Endothelial cell of umbilical vein (primary cell): ENCODE measurements at regions not wholly inside any gene's neighbourhood (a gene's known extent, or its start where the extent isn't known, plus 50 kb on each side); places are given as distances from the start of the nearest gene placed in this dataset.

ENCODE experiments used
- BruUV-seq: library from RNA; stranded (reverse); fragments of 400-500 nt; replicated peaks from 2 replicates; lab custom pipeline; 2021; lab: Mats Ljungman, UMichigan
- CTCF ChIA-PET: fragments of 300-600, 350-600 bp; sonication (Branson Sonifier 250); formaldehyde crosslinking; loops from one replicate; lab custom pipeline; 2021; ENCODE audit warnings: antibody characterized with exemption, inconsistent platforms; lab: Charles Lee
- POLR2A ChIA-PET: fragments of 300-600, 350-600 bp; sonication (Branson Sonifier 250); formaldehyde crosslinking; loops from one replicate; lab custom pipeline; 2021; ENCODE audit warnings: antibody characterized with exemption, inconsistent platforms; lab: Charles Lee
- DNase-seq: peaks from one replicate; pipeline ENCODE4 v3.0.0-alpha.2; 2011; ENCODE audit warnings: low read depth, low spot score
- FAIRE-seq: peaks from 2 replicates; lab custom pipeline; 2011; peaks lifted over from hg19 to GRCh38; lab: Jason Lieb, UNC
- H2AFZ ChIP-seq: 2 replicates; pipeline ENCODE4 v1.6.0; 2012; ENCODE audit warnings: low read depth, low read length, control low read depth, inconsistent platforms
- H3K27ac ChIP-seq: 2 replicates; pipeline ENCODE4 v1.5.1; 2011; ENCODE audit warnings: low read depth, mild to moderate bottlenecking, control low read depth, low read length, moderate library complexity; ENCODE audit not compliant: insufficient read depth
- H3K27me3 ChIP-seq, 2 experiments: 2 replicates each; pipeline versions ENCODE4 v1.6.0 to v1.6.1; 2011; ENCODE audit warnings: low read length in 2 of 2, mixed read lengths in 1 of 2; ENCODE audit not compliant: control insufficient read depth in 2 of 2, insufficient read depth in 2 of 2
- H3K36me3 ChIP-seq, 2 experiments: 2 replicates in 1 of 2; 3 replicates in 1 of 2; pipeline ENCODE4 v1.5.1; 2011; ENCODE audit warnings: low read length in 2 of 2, mild to moderate bottlenecking in 1 of 2, moderate library complexity in 1 of 2; ENCODE audit not compliant: control insufficient read depth in 2 of 2, insufficient read depth in 2 of 2; ENCODE audit errors: extremely low read depth in 1 of 2
- H3K4me1 ChIP-seq: 3 replicates; pipeline ENCODE4 v1.5.1; 2011; ENCODE audit warnings: mild to moderate bottlenecking, low read length; ENCODE audit not compliant: control insufficient read depth, insufficient read depth; ENCODE audit errors: extremely low read depth
- H3K4me2 ChIP-seq: 2 replicates; pipeline ENCODE4 v1.6.1; 2011; ENCODE audit warnings: low read length, control low read depth, mixed read lengths; ENCODE audit not compliant: insufficient read depth
- H3K4me3 ChIP-seq, 3 experiments: fragments of 200-600 bp in 1 of 3; sonication (generic), shearing (Covaris generic) in 1 of 3; replicated peaks in 1 of 3; 2 replicates each; pipeline ENCODE4 v1.5.1; 2011 to 2016; ENCODE audit warnings: control low read depth in 3 of 3, low read length in 3 of 3, mild to moderate bottlenecking in 2 of 3, inconsistent platforms in 1 of 3, low read depth in 1 of 3, moderate library complexity in 1 of 3; ENCODE audit not compliant: insufficient read depth in 1 of 3
- H3K79me2 ChIP-seq: 2 replicates; pipeline ENCODE4 v1.6.0; 2012; ENCODE audit warnings: low read length, inconsistent platforms; ENCODE audit not compliant: control insufficient read depth, insufficient read depth
- H3K9ac ChIP-seq: replicated peaks from 2 replicates; pipeline ENCODE3; 2011; ENCODE audit warnings: low read length, control low read depth; ENCODE audit not compliant: insufficient read depth; ENCODE audit errors: extremely low read depth
- H3K9me1 ChIP-seq: replicated peaks from 3 replicates; pipeline ENCODE4 v1.6.0; 2011; ENCODE audit warnings: mild to moderate bottlenecking, low read length; ENCODE audit not compliant: control insufficient read depth, insufficient read depth; ENCODE audit errors: extremely low read depth
- H3K9me3 ChIP-seq: replicated peaks from 2 replicates; pipeline ENCODE4 v1.5.1; 2012; ENCODE audit warnings: low read length, inconsistent platforms; ENCODE audit not compliant: control insufficient read depth, insufficient read depth
- H4K20me1 ChIP-seq: replicated peaks from 2 replicates; pipeline ENCODE3; 2011; ENCODE audit warnings: mild to moderate bottlenecking, low read length; ENCODE audit not compliant: control insufficient read depth, insufficient read depth; ENCODE audit errors: extremely low read depth
- EZH2 ChIP-seq: IDR thresholded peaks from 2 replicates; pipeline ENCODE4 v1.6.1; 2012; ENCODE audit warnings: borderline replicate concordance, low read depth, mild to moderate bottlenecking, moderate library complexity, low read length, inconsistent platforms; ENCODE audit not compliant: severe bottlenecking
- FOS ChIP-seq: IDR thresholded peaks from 2 replicates; pipeline ENCODE4 v1.6.1; 2011; ENCODE audit warnings: mild to moderate bottlenecking, low read length, moderate library complexity, borderline replicate concordance; ENCODE audit not compliant: insufficient read depth
- JUN ChIP-seq: IDR thresholded peaks from 2 replicates; pipeline ENCODE4 v1.6.1; 2011; ENCODE audit warnings: borderline replicate concordance, low read depth; ENCODE audit not compliant: insufficient read length, insufficient read depth
- POLR2A ChIP-seq: IDR thresholded peaks from 2 replicates; pipeline ENCODE4 v1.6.1; 2012; ENCODE audit warnings: low read depth, mild to moderate bottlenecking, control low read depth, low read length
- dilution Hi-C: fragments of 300-500 bp; cut with MboI; formaldehyde crosslinking; loops from one replicate; pipeline ENCODE4 v1.15.0; 2019; ENCODE audit warnings: low sequenced_read_pairs; ENCODE audit not compliant: extremely low pct_ligation_motif_present
- intact Hi-C: fragments of 100-400 bp; cut with micrococcal nuclease; formaldehyde crosslinking; loops from one replicate; pipeline ENCODE4 v1.10.0; 2022
- TF ChIP-seq, protein P1 (sequence below): IDR thresholded peaks from 2 replicates; pipeline ENCODE4 v1.6.1; 2011; ENCODE audit not compliant: insufficient read depth, insufficient read length

- Histone ChIP-seq H3K9ac (no peak overlapping the region), H2AFZ (no peak overlapping the region), H3K4me2 (no peak overlapping the region), H3K4me1 (no peaks in the 10 kb centered on the region), H3K79me2 (no peaks in the 10 kb centered on the region), H3K27ac (no peak overlapping the region), H3K9me3 (no peaks in the 10 kb centered on the region), H4K20me1 (no peaks in the 10 kb centered on the region), H3K4me3 (no peak overlapping the region), H3K27me3 (no peaks in the 10 kb centered on the region), H3K36me3 (no peaks in the 10 kb centered on the region), H3K9me1 (no peaks in the 10 kb centered on the region)
- CTCF ChIA-PET, result no interaction called here
- DNase-seq, result no peak
- FAIRE-seq, result no peak
- TF ChIP-seq, protein P1, sequence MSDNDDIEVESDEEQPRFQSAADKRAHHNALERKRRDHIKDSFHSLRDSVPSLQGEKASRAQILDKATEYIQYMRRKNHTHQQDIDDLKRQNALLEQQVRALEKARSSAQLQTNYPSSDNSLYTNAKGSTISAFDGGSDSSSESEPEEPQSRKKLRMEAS, result no peak
- no peak for TF ChIP-seq POLR2A
- TF ChIP-seq JUN, result no peak
- TF ChIP-seq EZH2, result no peak
- no peak for TF ChIP-seq FOS
- dilution Hi-C loops (no loop called here), intact Hi-C loops (no loop called here)
- BruUV-seq, result no TSS peak
- POLR2A ChIA-PET, result no interaction called here
Observed at GRCh38 chr3:132772252-132772651, 50.0 kb upstream of the NPHP3 start.
